GM21360 (cell line): ENCODE measurements at regions not wholly inside any gene's neighbourhood (a gene's known extent, or its start where the extent isn't known, plus 50 kb on each side); places are given as distances from the start of the nearest gene placed in this dataset.
A peak's percentile ranks its signal among the peaks of the same experiment; 100 is the strongest.

ENCODE experiments used
- ATAC-seq: cut with Tn5 transposase; IDR thresholded peaks from one replicate; pipeline ENCODE4 v1.9.1; 2021; ENCODE audit warnings: mild to moderate bottlenecking, moderate library complexity; ENCODE audit not compliant: unreplicated experiment

GRCh38 chr14:96931751-96932150 is 134.6 kb downstream of the VRK1 start:
- ATAC-seq, result no peak

- ATAC-seq, result no peak
Observed at GRCh38 chr14:96934638-96935330, 137.6 kb downstream of the VRK1 start.

GRCh38 chr14:96938946-96939345 is 141.8 kb downstream of the VRK1 start:
- no peak for ATAC-seq

- ATAC-seq, result no peak
Observed at GRCh38 chr14:96940009-96940408, 142.8 kb downstream of the VRK1 start.

- no peak for ATAC-seq
Observed at GRCh38 chr14:96944297-96944696, 147.1 kb downstream of the VRK1 start.

GRCh38 chr14:96945721-96946120 is 148.5 kb downstream of the VRK1 start:
- no peak for ATAC-seq

GRCh38 chr14:96949594-96949993 is 152.4 kb downstream of the VRK1 start:
- no peak for ATAC-seq

GRCh38 chr14:96951511-96951910 is 154.3 kb downstream of the VRK1 start:
- ATAC-seq, result no peak

- no peak for ATAC-seq
Observed at GRCh38 chr14:96953087-96953874, 156.1 kb downstream of the VRK1 start.

GRCh38 chr14:96953875-96954185 is 156.6 kb downstream of the VRK1 start:
- ATAC-seq, result no peak

GRCh38 chr14:96956464-96957239 is 159.5 kb downstream of the VRK1 start:
- no peak for ATAC-seq

- no peak for ATAC-seq
Observed at GRCh38 chr14:96958057-96958456, 160.9 kb downstream of the VRK1 start.

GRCh38 chr14:96959992-96960391 is 162.8 kb downstream of the VRK1 start:
- no peak for ATAC-seq

- ATAC-seq, result no peak
Observed at GRCh38 chr14:96960598-96961116, 163.5 kb downstream of the VRK1 start.

GRCh38 chr14:96961895-96962294 is 164.7 kb downstream of the VRK1 start:
- no peak for ATAC-seq

- ATAC-seq, result peak; percentile 59
Observed at GRCh38 chr14:96962337-96962736, 165.2 kb downstream of the VRK1 start.

- ATAC-seq, result no peak
Observed at GRCh38 chr14:96964726-96965415, 167.7 kb downstream of the VRK1 start.

- ATAC-seq, result no peak
Observed at GRCh38 chr14:96965885-96966595, 168.9 kb downstream of the VRK1 start.

GRCh38 chr14:96975116-96975515 is 177.9 kb downstream of the VRK1 start:
- ATAC-seq, result no peak

- no peak for ATAC-seq
Observed at GRCh38 chr14:96978525-96979272, 181.5 kb downstream of the VRK1 start.
